IMR-90 (cell line): ENCODE measurements at regions not wholly inside any gene's neighbourhood (a gene's known extent, or its start where the extent isn't known, plus 50 kb on each side); places are given as distances from the start of the nearest gene placed in this dataset.

ENCODE experiments used
- BHLHE40 ChIP-seq: fragments of 150-350 bp; IDR thresholded peaks from 2 replicates; pipeline ENCODE4 v1.6.1; 2016; ENCODE audit warnings: mild to moderate bottlenecking, low read depth, low read length
- CEBPB ChIP-seq: IDR thresholded peaks from 2 replicates; pipeline ENCODE4 v1.6.1; 2012; ENCODE audit warnings: low read depth, low read length, improper control_type of control experiment
- CHD1 ChIP-seq: IDR thresholded peaks from 2 replicates; pipeline ENCODE4 v1.6.1; 2012; ENCODE audit warnings: low read depth, low read length, improper control_type of control experiment
- CTCF ChIP-seq: conservative IDR thresholded peaks from 2 replicates; pipeline ENCODE4 v1.5.1; 2012; ENCODE audit warnings: mild to moderate bottlenecking, low read depth, low read length, improper control_type of control experiment
- FOS ChIP-seq: fragments of 150-350 bp; IDR thresholded peaks from 2 replicates; pipeline ENCODE4 v1.6.1; 2016; ENCODE audit warnings: low read depth, low read length
- MXI1 ChIP-seq: IDR thresholded peaks from 2 replicates; pipeline ENCODE4 v1.6.1; 2012; ENCODE audit warnings: low read depth, mild to moderate bottlenecking, low read length, moderate library complexity, borderline replicate concordance
- POLR2A ChIP-seq: IDR thresholded peaks from 2 replicates; pipeline ENCODE4 v1.6.1; 2012; ENCODE audit warnings: mild to moderate bottlenecking, low read depth, low read length
- RAD21 ChIP-seq: IDR thresholded peaks from 2 replicates; pipeline ENCODE4 v1.6.1; 2012; ENCODE audit warnings: low read length, improper control_type of control experiment
- RCOR1 ChIP-seq: IDR thresholded peaks from 2 replicates; pipeline ENCODE4 v1.6.1; 2012; ENCODE audit warnings: mild to moderate bottlenecking, low read length, improper control_type of control experiment; ENCODE audit not compliant: insufficient replicate concordance
- RFX5 ChIP-seq: IDR thresholded peaks from 2 replicates; pipeline ENCODE4 v1.8.0; 2012; ENCODE audit warnings: low read depth, mild to moderate bottlenecking, low read length, moderate library complexity
- SMC3 ChIP-seq: fragments of 150-350 bp; IDR thresholded peaks from 2 replicates; pipeline ENCODE4 v1.6.1; 2016; ENCODE audit warnings: low read depth, mild to moderate bottlenecking, antibody characterized with exemption, low read length, moderate library complexity
- TF ChIP-seq, protein P1 (sequence below): fragments of 150-350 bp; IDR thresholded peaks from 2 replicates; pipeline ENCODE4 v1.6.1; 2017; ENCODE audit warnings: mild to moderate bottlenecking, antibody characterized with exemption, low read length, low read depth

- no peak for TF ChIP-seq CTCF
- no peak for TF ChIP-seq POLR2A
- TF ChIP-seq, protein P1, sequence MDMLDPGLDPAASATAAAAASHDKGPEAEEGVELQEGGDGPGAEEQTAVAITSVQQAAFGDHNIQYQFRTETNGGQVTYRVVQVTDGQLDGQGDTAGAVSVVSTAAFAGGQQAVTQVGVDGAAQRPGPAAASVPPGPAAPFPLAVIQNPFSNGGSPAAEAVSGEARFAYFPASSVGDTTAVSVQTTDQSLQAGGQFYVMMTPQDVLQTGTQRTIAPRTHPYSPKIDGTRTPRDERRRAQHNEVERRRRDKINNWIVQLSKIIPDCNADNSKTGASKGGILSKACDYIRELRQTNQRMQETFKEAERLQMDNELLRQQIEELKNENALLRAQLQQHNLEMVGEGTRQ: no peak
- TF ChIP-seq MXI1: no peak
- TF ChIP-seq RAD21: no peak
- TF ChIP-seq RFX5: no peak
- TF ChIP-seq CHD1: no peak
- TF ChIP-seq CEBPB: 0 out of 2 replicates have a peak, but pooled peaks have one; percentile 28
- TF ChIP-seq SMC3: no peak
- no peak for TF ChIP-seq BHLHE40
- no peak for TF ChIP-seq FOS
- TF ChIP-seq RCOR1: no peak
Measured at GRCh38 chr6:89023591-89024441, 56.7 kb upstream of the PNRC1 start.
